ENCODE measurements at regions not wholly inside any gene's neighbourhood (a gene's known extent, or its start where the extent isn't known, plus 50 kb on each side); places are given as distances from the start of the nearest gene placed in this dataset.

- no peak overlapping the region for H3K4me3 Mint-ChIP-seq
Measured at GRCh38 chr18:37754141-37754540, 188.5 kb upstream of the CELF4 start.

GRCh38 chr18:37742436-37742835, 176.8 kb upstream of the CELF4 start:
- H3K4me1 ChIP-seq (ENCODE audit: control insufficient read depth, insufficient read depth, low read length) = no peaks in the 10 kb centered on the region
- TF ChIP-seq CTCF (conservative IDR thresholded peaks at IDR 0.05) = no peak
- no peak overlapping the region for H3K4me3 ChIP-seq (ENCODE audit: low read length)
- no peaks in the 10 kb centered on the region for H3K36me3 Mint-ChIP-seq (ENCODE audit: low read depth)
- DNase-seq = peak; percentile 70
- H3K27ac ChIP-seq (ENCODE audit: low read depth, low read length) = no peak overlapping the region
- no peak overlapping the region for H3K27ac Mint-ChIP-seq
- H3K36me3 ChIP-seq (ENCODE audit: control insufficient read depth, insufficient read depth, low read length) = no peaks in the 10 kb centered on the region
- no peak overlapping the region for H3K9ac ChIP-seq (ENCODE audit: extremely low read depth, low read length, poor library complexity, severe bottlenecking)
- H3K9me3 Mint-ChIP-seq = no peaks in the 10 kb centered on the region
- H3K4me3 Mint-ChIP-seq = no peak overlapping the region
- H3K27me3 Mint-ChIP-seq (ENCODE audit: insufficient read depth) = peaks cover under 1% of the 10 kb centered on the region
- WGBS, 2 experiments (ENCODE audit: insufficient coverage in 1 of 2, insufficient read length in 1 of 2) = 68% methylated on average over 2 of the region's 2 CpGs; no CpG with 5 or more reads in 1 of the 2 experiments
- no peaks in the 10 kb centered on the region for H3K9me3 ChIP-seq (ENCODE audit: control insufficient read depth, low read length)
- peaks cover 3% of the 10 kb centered on the region for H3K4me1 Mint-ChIP-seq
- no peaks in the 10 kb centered on the region for H3K27me3 ChIP-seq (ENCODE audit: control insufficient read depth, insufficient read depth, low read length, poor library complexity, severe bottlenecking)

More at GRCh38 chr18:37754141-37754540, 188.5 kb upstream of the CELF4 start:
- no peak for TF ChIP-seq CTCF (conservative IDR thresholded peaks at IDR 0.05)
- no peaks in the 10 kb centered on the region for H3K9me3 Mint-ChIP-seq
- H3K27ac Mint-ChIP-seq = no peak overlapping the region
- peaks cover 3% of the 10 kb centered on the region for H3K27me3 Mint-ChIP-seq (ENCODE audit: insufficient read depth)
- H3K9ac ChIP-seq (ENCODE audit: extremely low read depth, low read length, poor library complexity, severe bottlenecking) = no peak overlapping the region
- no peaks in the 10 kb centered on the region for H3K36me3 ChIP-seq (ENCODE audit: control insufficient read depth, insufficient read depth, low read length)
- DNase-seq = no peak
- H3K36me3 Mint-ChIP-seq (ENCODE audit: low read depth) = no peaks in the 10 kb centered on the region
- H3K27ac ChIP-seq (ENCODE audit: low read depth, low read length) = no peak overlapping the region
- no peaks in the 10 kb centered on the region for H3K4me1 Mint-ChIP-seq
- H3K27me3 ChIP-seq (ENCODE audit: control insufficient read depth, insufficient read depth, low read length, poor library complexity, severe bottlenecking) = no peaks in the 10 kb centered on the region
- H3K4me3 ChIP-seq (ENCODE audit: low read length) = no peak overlapping the region
- H3K4me1 ChIP-seq (ENCODE audit: control insufficient read depth, insufficient read depth, low read length) = no peaks in the 10 kb centered on the region
- H3K9me3 ChIP-seq (ENCODE audit: control insufficient read depth, low read length) = no peaks in the 10 kb centered on the region

GRCh38 chr18:37741032-37741623, 175.5 kb upstream of the CELF4 start:
- Histone ChIP-seq H3K9ac (ENCODE audit: extremely low read depth, low read length, poor library complexity, severe bottlenecking) (no peak overlapping the region), H3K27ac (ENCODE audit: low read depth, low read length) (no peak overlapping the region), H3K4me1 (ENCODE audit: control insufficient read depth, insufficient read depth, low read length) (no peaks in the 10 kb centered on the region), H3K27me3 (ENCODE audit: control insufficient read depth, insufficient read depth, low read length, poor library complexity, severe bottlenecking) (no peaks in the 10 kb centered on the region), H3K9me3 (ENCODE audit: control insufficient read depth, low read length) (no peaks in the 10 kb centered on the region), H3K36me3 (ENCODE audit: control insufficient read depth, insufficient read depth, low read length) (no peaks in the 10 kb centered on the region), H3K4me3 (ENCODE audit: low read length) (no peak overlapping the region)
- WGBS, 2 experiments (ENCODE audit: insufficient coverage in 1 of 2, insufficient read length in 1 of 2) = 88 to 93% methylated on average over 5 to 7 of the region's 7 CpGs
- Mint-ChIP-seq H3K27me3 (ENCODE audit: insufficient read depth) (peaks cover 5% of the 10 kb centered on the region), H3K9me3 (no peaks in the 10 kb centered on the region), H3K36me3 (ENCODE audit: low read depth) (no peaks in the 10 kb centered on the region), H3K4me1 (peaks cover 3% of the 10 kb centered on the region), H3K27ac (no peak overlapping the region), H3K4me3 (no peak overlapping the region)
- TF ChIP-seq CTCF (conservative IDR thresholded peaks at IDR 0.05) = no peak
- no peak for DNase-seq

All from endodermal cell (in vitro differentiated cells).